AG09309 (cell line): ENCODE measurements at regions not wholly inside any gene's neighbourhood (a gene's known extent, or its start where the extent isn't known, plus 50 kb on each side); places are given as distances from the start of the nearest gene placed in this dataset.
A peak's percentile ranks its signal among the peaks of the same experiment; 100 is the strongest.

Source experiments
- DNase-seq: peaks from one replicate; pipeline ENCODE4 v3.0.0-alpha.2; 2010; ENCODE audit warnings: low read depth
- H3K4me3 ChIP-seq: 2 replicates; pipeline ENCODE4 v1.5.1; 2011; ENCODE audit warnings: mild to moderate bottlenecking, low read depth, low read length, moderate library complexity; ENCODE audit not compliant: control insufficient read depth
- CTCF ChIP-seq: IDR thresholded peaks from 2 replicates; pipeline ENCODE4 v1.5.1; 2011; ENCODE audit warnings: mild to moderate bottlenecking, low read depth, low read length, inconsistent platforms; ENCODE audit not compliant: insufficient read depth, control insufficient read depth; ENCODE audit errors: missing control alignments

GRCh38 chr21:35199733-35200015, 150.6 kb upstream of the RUNX1 start:
- TF ChIP-seq CTCF, result no peak
- no peak overlapping the region for H3K4me3 ChIP-seq
- DNase-seq, result no peak

DNA sequence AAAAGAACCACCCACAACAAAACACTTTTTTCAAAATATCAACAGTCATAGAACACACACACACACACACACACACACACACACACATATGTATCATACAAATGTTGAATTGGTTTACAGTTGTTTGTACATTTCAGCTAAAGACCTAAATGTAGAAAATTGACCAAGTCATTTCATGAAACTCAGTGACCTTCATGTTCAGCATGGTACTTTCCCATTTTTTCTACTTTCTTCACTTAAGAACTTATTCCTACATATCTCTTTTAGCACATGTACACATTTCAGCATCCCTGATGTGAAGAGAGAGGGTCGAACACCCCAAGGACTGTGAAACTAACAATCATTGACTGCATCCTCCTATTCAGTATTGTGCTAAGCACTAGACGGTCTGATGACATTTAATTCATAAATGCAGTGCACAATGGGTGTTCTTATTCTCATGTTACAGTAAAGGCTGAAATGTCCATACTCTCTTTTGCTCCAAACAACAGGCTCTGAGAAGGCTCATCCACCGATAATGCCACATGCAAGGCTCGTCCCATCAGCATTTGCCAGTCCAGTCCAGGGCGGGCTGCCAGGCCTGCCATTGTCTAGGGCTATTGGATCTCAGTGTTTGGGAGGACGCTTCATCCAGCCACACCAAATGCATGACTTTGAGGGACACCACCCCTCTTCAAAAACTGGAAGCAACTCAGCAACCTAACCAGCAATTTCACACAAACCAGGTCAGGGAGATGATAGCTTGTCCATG, 150.1 kb upstream of the RUNX1 start:
- no peak for TF ChIP-seq CTCF
- H3K4me3 ChIP-seq, result no peak overlapping the region
- no peak for DNase-seq

GRCh38 chr21:35198565-35198964, 149.5 kb upstream of the RUNX1 start:
- no peak for TF ChIP-seq CTCF
- H3K4me3 ChIP-seq, result no peak overlapping the region
- no peak for DNase-seq

GRCh38 chr21:35197992-35198431, 148.9 kb upstream of the RUNX1 start:
- TF ChIP-seq CTCF, result no peak
- peak; percentile 81 for DNase-seq
- H3K4me3 ChIP-seq, result no peak overlapping the region

DNA sequence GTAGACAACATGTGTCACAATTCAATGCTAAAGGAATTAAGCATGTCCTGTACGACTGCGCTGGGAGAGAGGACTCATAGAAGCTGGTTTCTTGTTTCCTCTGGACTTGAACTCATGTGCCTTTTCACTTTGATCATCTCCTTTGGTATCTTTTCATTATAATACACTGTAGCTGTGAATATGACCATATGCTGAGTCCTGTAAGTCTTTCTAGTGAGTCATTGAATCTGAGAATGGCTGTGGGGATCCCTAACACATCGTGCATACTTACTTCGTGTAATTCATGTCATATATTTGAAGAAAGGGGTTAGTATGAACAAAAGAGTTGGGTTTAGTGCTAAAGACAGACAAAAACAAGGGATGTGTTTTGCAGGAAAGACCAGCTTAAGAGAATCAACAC, 148.1 kb upstream of the RUNX1 start:
- no peak for DNase-seq
- TF ChIP-seq CTCF, result no peak
- no peak overlapping the region for H3K4me3 ChIP-seq

DNA sequence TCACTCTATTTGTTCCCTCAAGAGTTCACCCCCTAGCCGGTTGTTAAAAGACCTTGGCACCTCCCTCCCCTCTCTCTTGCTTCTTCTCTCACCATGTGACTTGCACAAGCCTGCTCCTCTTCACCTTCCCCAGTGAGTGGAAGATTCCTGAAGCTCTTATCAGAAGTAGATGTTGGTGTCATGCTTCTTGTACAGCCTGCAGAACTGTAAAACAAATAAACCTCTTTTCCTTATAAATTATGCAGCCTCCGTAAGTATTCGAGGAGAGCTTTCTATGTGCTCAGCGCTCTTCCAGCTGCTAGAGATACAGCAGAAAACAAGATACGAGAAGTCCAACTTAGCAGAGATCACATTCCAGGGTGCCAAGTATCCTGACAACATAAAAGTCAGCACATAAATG, 147.0 kb upstream of the RUNX1 start:
- DNase-seq, result no peak
- no peak for TF ChIP-seq CTCF
- H3K4me3 ChIP-seq, result no peak overlapping the region

- TF ChIP-seq CTCF, result no peak
- no peak for DNase-seq
- no peak overlapping the region for H3K4me3 ChIP-seq
Measured at GRCh38 chr21:35195232-35195631, 146.1 kb upstream of the RUNX1 start.
